ENCODE measurements at regions not wholly inside any gene's neighbourhood (a gene's known extent, or its start where the extent isn't known, plus 50 kb on each side); places are given as distances from the start of the nearest gene placed in this dataset.

DNA sequence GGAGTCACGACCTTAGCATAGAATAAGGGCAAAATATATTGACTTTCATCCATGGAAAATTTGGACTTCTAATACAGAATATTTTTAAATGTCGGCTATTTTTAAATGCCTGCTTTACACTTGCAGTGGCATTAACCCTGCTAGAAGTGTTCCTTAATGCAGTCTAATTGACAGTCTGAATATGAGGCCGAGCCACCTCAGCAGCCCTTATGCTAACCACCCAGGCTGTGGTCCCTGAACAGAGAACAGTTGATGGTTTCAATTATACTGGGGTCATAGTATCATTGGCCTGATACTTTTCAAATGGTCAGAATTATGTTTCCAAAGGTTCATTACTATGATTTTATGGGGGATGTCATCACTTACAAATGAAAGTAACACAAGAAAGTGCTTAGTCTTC, 764.7 kb upstream of the SLITRK1 start:
- no peak for ATAC-seq (ENCODE audit: low read depth)
- DNase-seq: no peak
- peak overlapping the region; percentile 61; the same call in 1 of the 2 replicates for H3K18ac ChIP-seq (ENCODE audit: low read depth, low read length)
- H3K9me1 ChIP-seq (ENCODE audit: insufficient read depth, low read length): no peaks in the 10 kb centered on the region
- no peaks in the 10 kb centered on the region for H3K36me3 ChIP-seq (ENCODE audit: control insufficient read depth, insufficient read depth, low read length)
- H2BK5ac ChIP-seq (ENCODE audit: low read depth, low read length, poor library complexity, severe bottlenecking): peak overlapping the region; percentile 70
- no peak overlapping the region for H3K9ac ChIP-seq (ENCODE audit: low read depth, low read length)
- peaks cover 3% of the 10 kb centered on the region; the same call in 1 of the 2 replicates for H3K4me1 ChIP-seq (ENCODE audit: control insufficient read depth, insufficient read depth, low read length)
- TF ChIP-seq SMC3 (IDR thresholded peaks at IDR 0.05; ENCODE audit: low read depth, low read length) (no peak), NFE2L2 (IDR thresholded peaks at IDR 0.05; ENCODE audit: low read depth, low read length) (no peak), MAZ (IDR thresholded peaks at IDR 0.05; ENCODE audit: borderline replicate concordance, low read depth, low read length) (no peak), FOS (IDR thresholded peaks at IDR 0.05; ENCODE audit: low read depth, low read length) (no peak), MAFK (IDR thresholded peaks at IDR 0.05; ENCODE audit: low read depth, low read length) (no peak), RFX5 (IDR thresholded peaks at IDR 0.05; ENCODE audit: low read depth, low read length) (no peak), RCOR1 (IDR thresholded peaks at IDR 0.05; ENCODE audit: insufficient replicate concordance, low read length) (no peak), CTCF (conservative IDR thresholded peaks at IDR 0.05; ENCODE audit: low read depth, low read length) (no peak), CHD1 (IDR thresholded peaks at IDR 0.05; ENCODE audit: low read depth, low read length) (no peak), POLR2A (IDR thresholded peaks at IDR 0.05; ENCODE audit: low read depth, low read length) (no peak)
- TF ChIP-seq, protein P1, sequence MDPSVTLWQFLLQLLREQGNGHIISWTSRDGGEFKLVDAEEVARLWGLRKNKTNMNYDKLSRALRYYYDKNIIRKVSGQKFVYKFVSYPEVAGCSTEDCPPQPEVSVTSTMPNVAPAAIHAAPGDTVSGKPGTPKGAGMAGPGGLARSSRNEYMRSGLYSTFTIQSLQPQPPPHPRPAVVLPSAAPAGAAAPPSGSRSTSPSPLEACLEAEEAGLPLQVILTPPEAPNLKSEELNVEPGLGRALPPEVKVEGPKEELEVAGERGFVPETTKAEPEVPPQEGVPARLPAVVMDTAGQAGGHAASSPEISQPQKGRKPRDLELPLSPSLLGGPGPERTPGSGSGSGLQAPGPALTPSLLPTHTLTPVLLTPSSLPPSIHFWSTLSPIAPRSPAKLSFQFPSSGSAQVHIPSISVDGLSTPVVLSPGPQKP (IDR thresholded peaks at IDR 0.05; ENCODE audit: borderline replicate concordance, low read depth, low read length): no peak
- no peaks in the 10 kb centered on the region for H4K20me1 ChIP-seq (ENCODE audit: insufficient read depth, low read length)
- no peak overlapping the region for H3K27ac ChIP-seq (ENCODE audit: insufficient read depth, low read length)
- no peak overlapping the region for H2AK9ac ChIP-seq (replicated peaks; ENCODE audit: low read depth, low read length, poor library complexity)
- WGBS, 2 experiments (ENCODE audit: extremely low coverage in 2 of 2, insufficient read length in 1 of 2): no CpG with 5 or more reads among the region's 3 CpGs
- no peak overlapping the region for H2BK15ac ChIP-seq (ENCODE audit: low read depth, low read length)
- H4K5ac ChIP-seq (ENCODE audit: low read depth, low read length): no peak overlapping the region
- H3K27me3 ChIP-seq (ENCODE audit: control insufficient read depth, insufficient read depth, low read length): no peaks in the 10 kb centered on the region
- H2BK120ac ChIP-seq (ENCODE audit: low read depth, low read length): peak overlapping the region; percentile 84
- peak overlapping the region; percentile 72; the same call in 1 of the 2 replicates for H3K4ac ChIP-seq (ENCODE audit: low read depth, low read length)
- H3K23ac ChIP-seq (ENCODE audit: low read depth, low read length): no peak overlapping the region
- H3K14ac ChIP-seq (replicated peaks; ENCODE audit: low read depth, low read length): peak overlapping the region; percentile 80
- BruUV-seq (replicated peaks): no TSS peak
- ChIA-PET POLR2A (ENCODE audit: unreplicated experiment) (no interaction called here), CTCF (interaction anchor here (1.1 kb wide), 1 partner anchor 9 kb away, joined by 3 read pairs; no protein-coding TSS in a partner anchor)
- dilution Hi-C loops (cut with HindIII; ENCODE audit: low sequenced_read_pairs, unreplicated experiment) (no loop called here), in situ Hi-C loops (cut with MboI; ENCODE audit: low sequenced_read_pairs) (no loop called here), intact Hi-C loops (cut with micrococcal nuclease) (no loop called here)
- no peak overlapping the region for H2AK5ac ChIP-seq (ENCODE audit: low read depth, low read length)
- H3K56ac ChIP-seq (ENCODE audit: extremely low read depth, insufficient read depth, low read length): no peak overlapping the region
- H3K9me3 ChIP-seq (ENCODE audit: control insufficient read depth, insufficient read depth, low read length): no peaks in the 10 kb centered on the region
- no peak overlapping the region for H3K4me3 ChIP-seq (ENCODE audit: insufficient read depth, low read depth, low read length)
- H4K8ac ChIP-seq (ENCODE audit: low read depth in 2 of 2, low read length in 2 of 2): peak overlapping the region in 1 of 2 experiments; percentile 61; a peak in 1 of 4 replicates
- no peak overlapping the region for H3K4me2 ChIP-seq (ENCODE audit: low read depth, low read length)
- peak overlapping the region; percentile 87; the same call in 1 of the 2 replicates for H2BK20ac ChIP-seq (ENCODE audit: low read depth, low read length)
- no peaks in the 10 kb centered on the region for H3K79me1 ChIP-seq (ENCODE audit: low read depth in 1 of 2, low read length in 2 of 2)
- H4K91ac ChIP-seq (ENCODE audit: insufficient read depth, low read depth, low read length): no peak overlapping the region
- H2AFZ ChIP-seq (replicated peaks; ENCODE audit: low read length, poor library complexity): no peak overlapping the region

Measured in IMR-90 (cell line).